ENCODE measurements at regions not wholly inside any gene's neighbourhood (a gene's known extent, or its start where the extent isn't known, plus 50 kb on each side); places are given as distances from the start of the nearest gene placed in this dataset.

DNA sequence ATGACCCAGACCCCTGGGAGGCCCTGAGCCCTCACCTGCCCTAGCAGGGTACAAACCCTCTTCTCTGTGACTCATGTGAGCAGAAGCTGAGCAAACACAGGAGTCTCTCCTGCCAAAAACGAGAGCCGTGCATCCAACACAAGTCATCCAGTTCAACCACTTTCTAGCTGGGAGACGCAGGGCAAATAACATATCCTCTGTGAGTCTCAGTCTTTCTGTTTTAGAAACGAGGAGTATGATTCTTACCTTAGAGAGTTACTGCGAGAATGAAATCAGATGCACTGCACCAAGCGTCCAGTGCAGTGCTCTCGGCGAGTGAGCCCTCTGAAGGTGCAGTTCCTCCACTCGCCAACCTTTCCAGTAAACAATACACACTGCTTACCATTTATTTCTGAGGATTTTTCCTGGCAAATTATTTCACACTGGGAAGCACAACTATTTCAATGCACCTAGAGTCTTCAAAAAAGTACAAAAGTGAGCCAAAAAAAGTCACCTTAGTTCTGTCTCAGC, 331.8 kb upstream of the MYT1L start:
- Histone ChIP-seq H3K36me3 (no peaks in the 10 kb centered on the region), H3K4me3 (peak overlapping the region in 1 of 4 donors; percentile 18), H3K4me1 (peaks cover 4 to 36% (median 19%) of the 10 kb centered on the region in 3 donors), H3K27ac (peak overlapping the region in 3 of 4 donors; percentile 27 to 75 (median 48)), H3K9me3 (no peaks in the 10 kb centered on the region), H3K27me3 (no peaks in the 10 kb centered on the region)
- TF ChIP-seq POLR2A (IDR thresholded peaks at IDR 0.05): no peak
- TF ChIP-seq, protein P1, sequence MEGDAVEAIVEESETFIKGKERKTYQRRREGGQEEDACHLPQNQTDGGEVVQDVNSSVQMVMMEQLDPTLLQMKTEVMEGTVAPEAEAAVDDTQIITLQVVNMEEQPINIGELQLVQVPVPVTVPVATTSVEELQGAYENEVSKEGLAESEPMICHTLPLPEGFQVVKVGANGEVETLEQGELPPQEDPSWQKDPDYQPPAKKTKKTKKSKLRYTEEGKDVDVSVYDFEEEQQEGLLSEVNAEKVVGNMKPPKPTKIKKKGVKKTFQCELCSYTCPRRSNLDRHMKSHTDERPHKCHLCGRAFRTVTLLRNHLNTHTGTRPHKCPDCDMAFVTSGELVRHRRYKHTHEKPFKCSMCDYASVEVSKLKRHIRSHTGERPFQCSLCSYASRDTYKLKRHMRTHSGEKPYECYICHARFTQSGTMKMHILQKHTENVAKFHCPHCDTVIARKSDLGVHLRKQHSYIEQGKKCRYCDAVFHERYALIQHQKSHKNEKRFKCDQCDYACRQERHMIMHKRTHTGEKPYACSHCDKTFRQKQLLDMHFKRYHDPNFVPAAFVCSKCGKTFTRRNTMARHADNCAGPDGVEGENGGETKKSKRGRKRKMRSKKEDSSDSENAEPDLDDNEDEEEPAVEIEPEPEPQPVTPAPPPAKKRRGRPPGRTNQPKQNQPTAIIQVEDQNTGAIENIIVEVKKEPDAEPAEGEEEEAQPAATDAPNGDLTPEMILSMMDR (IDR thresholded peaks at IDR 0.05): peak in 1 of 6 experiments; percentile 18
- no peak for DNase-seq
- intact Hi-C loops (cut with DNase I): no loop called here
- 28 to 32% methylated on average over 7 to 9 of the region's 9 CpGs for WGBS, 2 donors

- 20 to 67% methylated on average over 2 to 3 of the region's 18 CpGs for WGBS, 2 donors
- peaks cover 4 to 36% (median 19%) of the 10 kb centered on the region in 3 donors for H3K4me1 ChIP-seq
- no peak for DNase-seq
- TF ChIP-seq, protein P1 (IDR thresholded peaks at IDR 0.05): no peak
- no peak for TF ChIP-seq POLR2A (IDR thresholded peaks at IDR 0.05)
- H3K36me3 ChIP-seq: no peaks in the 10 kb centered on the region
- intact Hi-C loops (cut with DNase I): no loop called here
- peak overlapping the region; percentile 27 to 75 (median 46) for H3K27ac ChIP-seq
- H3K4me3 ChIP-seq: peak overlapping the region in 1 of 4 donors; percentile 18
- no peaks in the 10 kb centered on the region for H3K27me3 ChIP-seq
- no peaks in the 10 kb centered on the region for H3K9me3 ChIP-seq
Measured at GRCh38 chr2:2662037-2662846, 331.2 kb upstream of the MYT1L start.

- H3K4me3 ChIP-seq: no peak overlapping the region
- no peaks in the 10 kb centered on the region for H3K36me3 ChIP-seq
- H3K4me1 ChIP-seq: peaks cover 4 to 47% (median 19%) of the 10 kb centered on the region in 3 donors
- intact Hi-C loops (cut with DNase I): no loop called here
- no peak for TF ChIP-seq POLR2A (IDR thresholded peaks at IDR 0.05)
- TF ChIP-seq, protein P1 (IDR thresholded peaks at IDR 0.05): no peak
- 67 to 79% methylated on average over 7 of the region's 7 CpGs for WGBS, 2 donors
- no peak overlapping the region for H3K27ac ChIP-seq
- DNase-seq: no peak
- no peaks in the 10 kb centered on the region for H3K9me3 ChIP-seq
- H3K27me3 ChIP-seq: no peaks in the 10 kb centered on the region
Measured at GRCh38 chr2:2660789-2661355, 329.8 kb upstream of the MYT1L start.

GRCh38 chr2:2657121-2657962, 326.3 kb upstream of the MYT1L start:
- Histone ChIP-seq H3K27me3 (no peaks in the 10 kb centered on the region), H3K36me3 (no peaks in the 10 kb centered on the region), H3K4me3 (no peak overlapping the region), H3K27ac (no peak overlapping the region), H3K4me1 (peaks cover under 1 to 27% (median 8%) of the 10 kb centered on the region in 3 donors), H3K9me3 (no peaks in the 10 kb centered on the region)
- intact Hi-C loops (cut with DNase I): no loop called here
- TF ChIP-seq, protein P1 (IDR thresholded peaks at IDR 0.05): no peak
- TF ChIP-seq POLR2A (IDR thresholded peaks at IDR 0.05): no peak
- no peak for DNase-seq
- WGBS, 2 donors: 66 to 70% methylated on average over 11 to 13 of the region's 15 CpGs
